ENCODE measurements at regions not wholly inside any gene's neighbourhood (a gene's known extent, or its start where the extent isn't known, plus 50 kb on each side); places are given as distances from the start of the nearest gene placed in this dataset.

DNA sequence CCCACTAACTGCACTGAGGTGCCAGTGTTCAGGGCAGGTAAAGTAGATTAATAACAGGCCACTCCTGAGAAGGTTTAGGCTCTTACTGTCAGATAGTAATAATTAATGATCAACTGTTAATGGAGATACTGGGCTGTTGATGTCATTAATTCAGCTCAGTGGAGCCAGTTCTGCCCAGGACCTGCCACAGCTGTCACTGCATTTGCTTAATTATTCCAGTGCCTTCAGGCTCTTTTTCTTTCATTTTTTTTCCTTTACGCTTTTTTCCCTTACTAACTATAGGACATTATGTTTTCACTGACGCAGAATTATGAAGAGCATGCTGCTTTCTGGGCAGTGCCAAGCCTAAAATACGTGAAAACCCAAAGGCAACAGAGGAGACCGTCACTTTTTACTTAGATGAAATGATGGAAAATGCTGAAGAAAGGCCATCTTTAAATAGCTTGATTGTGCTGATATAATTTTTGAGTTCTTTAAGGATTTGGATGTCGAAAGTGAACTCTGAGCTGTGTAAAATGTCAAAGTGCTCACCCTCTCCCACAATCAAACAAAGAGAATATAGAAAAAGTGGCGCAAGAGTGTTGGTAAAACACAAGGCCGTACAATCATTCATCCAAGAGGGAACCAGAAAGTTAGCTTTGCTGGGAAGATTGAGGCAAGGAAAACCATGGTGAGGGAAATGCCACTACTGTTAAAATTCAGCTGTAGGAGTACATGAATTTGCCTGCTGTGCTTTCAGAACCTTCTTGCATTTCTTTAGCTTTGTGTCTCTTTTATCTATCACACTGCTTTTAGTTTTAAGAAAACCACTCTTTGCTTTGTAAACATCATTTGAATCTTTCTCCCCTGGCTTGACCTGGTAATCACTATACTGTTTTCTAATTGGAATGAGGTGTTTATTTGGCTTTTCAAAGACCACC lies 192.0 kb upstream of the ZEB2 start:
- Mint-ChIP-seq H3K9me3 (peaks cover 0 to 4% (median 0%) of the 10 kb centered on the region in 6 donors), H3K27ac (no peak overlapping the region), H3K27me3 (ENCODE audit: low read depth in 3 of 3) (no peaks in the 10 kb centered on the region), H3K4me1 (peaks cover 3 to 14% of the 10 kb centered on the region in 2 donors), H3K4me3 (no peak overlapping the region), H3K36me3 (peaks cover 0 to 3% (median 3%) of the 10 kb centered on the region in 3 donors)
- no peak for DNase-seq

GRCh38 chr2:144711084-144711483 lies 191.2 kb upstream of the ZEB2 start:
- Mint-ChIP-seq H3K9me3 (no peaks in the 10 kb centered on the region), H3K4me3 (no peak overlapping the region), H3K36me3 (peaks cover 0 to 4% (median 0%) of the 10 kb centered on the region in 3 donors), H3K4me1 (peaks cover 3 to 7% of the 10 kb centered on the region in 2 donors), H3K27me3 (ENCODE audit: low read depth in 3 of 3) (no peaks in the 10 kb centered on the region), H3K27ac (no peak overlapping the region)
- DNase-seq, result no peak

DNA sequence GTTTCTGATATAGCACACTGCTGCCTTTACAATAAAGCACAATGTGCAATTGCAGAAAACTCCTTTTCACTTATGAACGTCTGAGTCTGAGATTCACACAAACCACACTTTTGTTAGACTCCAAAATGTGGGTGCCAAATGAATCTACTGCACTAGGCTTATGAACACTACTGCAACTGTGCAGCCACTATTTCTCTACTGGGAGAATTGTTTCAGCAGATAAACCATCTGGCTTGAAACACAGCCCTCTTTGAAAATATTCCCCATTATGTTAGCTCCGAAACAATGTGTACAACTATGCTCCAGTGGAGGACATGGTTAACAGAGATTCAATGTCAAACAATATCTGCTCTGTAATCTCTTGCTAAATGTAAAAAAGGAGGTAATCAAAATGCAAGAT lies 188.7 kb upstream of the ZEB2 start:
- H3K27ac Mint-ChIP-seq, result no peak overlapping the region
- DNase-seq, result no peak
- H3K9me3 Mint-ChIP-seq, result no peaks in the 10 kb centered on the region
- H3K4me3 Mint-ChIP-seq, result no peak overlapping the region
- H3K4me1 Mint-ChIP-seq, result peaks cover 3 to 6% of the 10 kb centered on the region in 2 donors
- H3K27me3 Mint-ChIP-seq (ENCODE audit: low read depth in 3 of 3), result no peaks in the 10 kb centered on the region
- H3K36me3 Mint-ChIP-seq, result peaks cover 0 to 4% (median 0%) of the 10 kb centered on the region in 3 donors

GRCh38 chr2:144707736-144708326 lies 187.9 kb upstream of the ZEB2 start:
- no peaks in the 10 kb centered on the region for H3K27me3 Mint-ChIP-seq (ENCODE audit: low read depth in 3 of 3)
- H3K4me3 Mint-ChIP-seq, result no peak overlapping the region
- peaks cover 0 to 4% (median 0%) of the 10 kb centered on the region in 3 donors for H3K36me3 Mint-ChIP-seq
- H3K27ac Mint-ChIP-seq, result no peak overlapping the region
- H3K4me1 Mint-ChIP-seq, result peaks cover 3 to 6% of the 10 kb centered on the region in 2 donors
- no peaks in the 10 kb centered on the region for H3K9me3 Mint-ChIP-seq
- no peak for DNase-seq

DNA sequence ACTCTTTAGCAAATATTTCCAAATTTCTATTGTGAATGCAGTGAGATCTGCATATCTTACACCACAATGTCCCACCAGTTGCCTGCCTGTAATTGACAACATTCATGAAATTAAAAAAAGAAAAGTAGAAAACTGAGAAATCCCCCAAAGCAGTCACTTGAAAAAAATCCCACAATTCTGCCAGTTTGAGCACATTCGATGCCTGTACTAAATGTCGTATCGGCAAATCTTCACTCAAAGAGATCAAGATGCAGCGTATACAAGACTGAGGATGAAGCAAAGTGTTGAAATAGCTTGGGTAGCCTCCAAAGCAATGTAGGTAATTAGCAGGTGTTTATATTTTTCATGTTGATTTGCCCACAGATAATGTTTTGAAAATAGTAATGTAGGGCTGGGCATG lies 186.7 kb upstream of the ZEB2 start:
- no peaks in the 10 kb centered on the region for H3K9me3 Mint-ChIP-seq
- no peak for DNase-seq
- peaks cover 0 to 4% (median 0%) of the 10 kb centered on the region in 3 donors for H3K36me3 Mint-ChIP-seq
- H3K4me1 Mint-ChIP-seq, result peaks cover 3 to 6% of the 10 kb centered on the region in 2 donors
- H3K4me3 Mint-ChIP-seq, result no peak overlapping the region
- H3K27ac Mint-ChIP-seq, result no peak overlapping the region
- H3K27me3 Mint-ChIP-seq (ENCODE audit: low read depth in 3 of 3), result no peaks in the 10 kb centered on the region

- Mint-ChIP-seq H3K9me3 (no peaks in the 10 kb centered on the region), H3K36me3 (peaks cover 0 to 4% (median 0%) of the 10 kb centered on the region in 3 donors), H3K4me1 (peaks cover 3 to 6% of the 10 kb centered on the region in 2 donors), H3K27ac (no peak overlapping the region), H3K27me3 (ENCODE audit: low read depth in 3 of 3) (no peaks in the 10 kb centered on the region), H3K4me3 (no peak overlapping the region)
- no peak for DNase-seq
Observed at GRCh38 chr2:144705328-144706245, 185.7 kb upstream of the ZEB2 start.

DNA sequence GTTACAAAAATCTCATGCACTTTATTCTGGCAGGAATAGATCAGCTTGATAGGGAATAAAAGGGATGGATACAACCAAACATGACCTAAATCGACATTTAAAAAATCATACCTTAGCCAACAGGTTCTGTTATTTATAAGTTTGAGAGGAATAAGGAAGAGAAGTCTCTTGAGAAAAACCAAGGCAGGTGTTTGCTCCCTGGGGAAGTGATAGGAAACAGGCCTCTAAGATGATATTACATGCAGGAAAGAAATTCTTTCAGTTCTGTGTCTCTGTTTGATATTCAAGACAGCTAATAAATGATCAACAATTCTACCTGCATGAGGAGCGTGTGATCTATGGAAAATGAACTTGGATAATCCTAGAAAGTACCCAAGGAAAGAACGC lies 184.8 kb upstream of the ZEB2 start:
- no peak overlapping the region for H3K27ac Mint-ChIP-seq
- H3K4me1 Mint-ChIP-seq, result peaks cover 3 to 6% of the 10 kb centered on the region in 2 donors
- H3K27me3 Mint-ChIP-seq (ENCODE audit: low read depth in 3 of 3), result no peaks in the 10 kb centered on the region
- no peak overlapping the region for H3K4me3 Mint-ChIP-seq
- H3K9me3 Mint-ChIP-seq, result no peaks in the 10 kb centered on the region
- DNase-seq, result no peak
- peaks cover 0 to 13% (median 2%) of the 10 kb centered on the region in 3 donors for H3K36me3 Mint-ChIP-seq

DNA sequence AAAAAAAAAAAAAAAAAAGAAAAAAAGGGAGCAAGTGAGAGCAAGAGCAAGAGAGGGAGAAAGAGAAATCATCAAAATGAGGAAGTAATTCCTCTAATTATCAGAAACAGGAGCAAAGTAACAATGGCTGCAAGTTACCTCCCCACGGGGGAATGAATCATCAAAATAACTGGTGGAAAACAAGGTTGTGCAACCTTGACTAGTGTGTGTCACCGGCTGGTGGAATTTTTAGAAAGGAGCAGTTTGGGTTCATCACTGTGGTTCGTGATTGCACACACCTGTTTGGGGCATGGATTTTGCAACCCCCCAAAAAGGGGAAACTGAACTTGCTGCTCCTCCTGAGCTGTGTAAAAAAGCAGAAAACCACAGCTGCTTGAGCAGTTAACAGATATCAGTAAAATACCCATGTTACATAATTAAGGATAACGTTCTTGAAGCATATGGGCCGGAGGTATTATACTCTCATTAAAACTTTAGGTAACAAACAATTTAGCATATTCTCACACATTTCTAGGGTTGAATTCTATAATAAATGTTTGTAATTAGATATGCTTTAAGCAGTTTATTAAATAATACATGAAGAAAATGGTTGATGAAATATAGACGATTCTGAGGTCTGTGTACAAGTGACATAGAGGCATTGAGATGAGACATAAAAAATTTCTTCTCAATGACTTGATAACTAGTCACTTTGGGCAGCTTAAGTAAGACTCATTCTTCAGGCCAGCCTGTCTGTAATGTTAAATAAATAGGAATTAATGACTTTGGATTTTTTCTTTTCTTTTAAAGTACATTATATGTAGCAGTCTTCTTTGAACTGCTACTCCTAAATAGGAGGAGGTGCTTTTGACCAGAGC lies 184.2 kb upstream of the ZEB2 start:
- no peak overlapping the region for H3K27ac Mint-ChIP-seq
- DNase-seq, result no peak
- H3K27me3 Mint-ChIP-seq (ENCODE audit: low read depth in 3 of 3), result no peaks in the 10 kb centered on the region
- no peak overlapping the region for H3K4me3 Mint-ChIP-seq
- peaks cover 0 to 15% (median 5%) of the 10 kb centered on the region in 3 donors for H3K36me3 Mint-ChIP-seq
- no peaks in the 10 kb centered on the region for H3K9me3 Mint-ChIP-seq
- peaks cover 3 to 6% of the 10 kb centered on the region in 2 donors for H3K4me1 Mint-ChIP-seq

DNA sequence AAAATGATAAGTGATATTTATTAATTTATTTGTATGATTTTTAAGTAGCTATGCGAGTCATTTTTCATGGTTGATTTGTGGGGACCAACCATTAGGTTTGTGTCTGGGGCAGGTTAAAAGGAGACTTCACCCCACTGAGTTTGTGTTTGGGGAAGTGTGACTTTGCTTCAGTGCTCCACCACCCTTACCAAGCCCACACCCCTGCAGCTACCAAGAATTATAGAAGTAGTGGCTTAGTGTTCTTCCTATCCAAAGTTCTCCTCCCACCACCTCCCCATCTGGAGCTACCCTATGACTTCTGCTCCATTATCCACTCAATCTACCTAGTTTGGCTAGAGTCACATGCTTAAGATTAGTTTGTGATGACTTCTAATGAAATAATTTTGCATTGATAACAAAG lies 182.1 kb upstream of the ZEB2 start:
- H3K4me1 Mint-ChIP-seq, result peaks cover 0 to under 1% of the 10 kb centered on the region in 2 donors

DNA sequence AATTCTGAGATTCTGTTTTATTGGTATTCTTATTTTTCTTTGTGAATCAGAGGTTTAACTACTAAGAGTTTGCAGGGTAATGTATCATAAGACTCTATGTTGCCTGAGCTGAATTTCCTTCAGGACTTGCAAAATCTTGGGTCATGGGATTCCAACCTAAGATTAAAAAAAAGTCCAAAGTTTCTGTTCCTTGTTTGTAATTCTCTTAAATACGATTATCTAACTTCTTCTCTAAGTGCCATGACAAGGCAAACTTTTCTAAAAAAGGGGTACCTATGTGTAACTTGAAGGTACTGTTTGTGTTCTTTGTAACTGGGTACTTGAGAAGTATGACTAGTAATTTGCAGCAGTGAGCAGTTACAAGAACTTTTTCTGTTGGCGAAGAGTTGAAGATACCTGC lies 181.3 kb upstream of the ZEB2 start:
- no peaks in the 10 kb centered on the region for H3K4me1 Mint-ChIP-seq
- H3K27ac Mint-ChIP-seq, result peak overlapping the region in 1 of 6 donors; percentile 3
- peaks cover 0 to 3% (median 0%) of the 10 kb centered on the region in 3 donors for H3K27me3 Mint-ChIP-seq (ENCODE audit: low read depth in 3 of 3)
- H3K9me3 Mint-ChIP-seq, result peaks cover 0 to 2% (median 0%) of the 10 kb centered on the region in 6 donors
- peaks cover 0 to 10% (median 5%) of the 10 kb centered on the region in 3 donors for H3K36me3 Mint-ChIP-seq
- no peak overlapping the region for H3K4me3 Mint-ChIP-seq
- no peak for DNase-seq

More for the DNA sequence above, 182.1 kb upstream of the ZEB2 start:
- Mint-ChIP-seq H3K27me3 (ENCODE audit: low read depth in 3 of 3) (peaks cover 0 to under 1% (median 0%) of the 10 kb centered on the region in 3 donors), H3K36me3 (peaks cover 0 to 15% (median 5%) of the 10 kb centered on the region in 3 donors), H3K9me3 (peaks cover 0 to 2% (median 0%) of the 10 kb centered on the region in 6 donors), H3K4me3 (no peak overlapping the region), H3K27ac (no peak overlapping the region)
- DNase-seq, result no peak

DNA sequence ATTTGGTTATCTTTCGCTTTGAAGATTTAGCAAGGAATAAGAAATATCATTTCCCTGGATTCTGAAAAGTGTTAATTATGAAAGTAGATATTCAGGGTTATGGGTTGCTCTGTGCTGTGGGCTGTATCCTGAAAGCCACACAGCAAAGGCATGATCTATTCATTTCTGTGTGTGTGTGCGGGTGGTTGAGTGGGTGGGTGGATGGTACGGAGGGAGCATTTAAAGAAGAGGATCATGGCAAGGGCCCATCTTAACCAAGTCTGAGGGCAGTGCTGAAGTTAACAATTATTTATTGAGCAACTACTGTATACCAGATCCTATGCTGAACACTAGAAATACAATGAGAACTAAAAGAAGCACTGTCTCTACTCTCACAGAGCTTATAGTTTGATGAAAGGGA lies 178.2 kb upstream of the ZEB2 start:
- peaks cover 0 to 2% (median 0%) of the 10 kb centered on the region in 6 donors for H3K9me3 Mint-ChIP-seq
- peaks cover 0 to 3% (median 0%) of the 10 kb centered on the region in 3 donors for H3K27me3 Mint-ChIP-seq (ENCODE audit: low read depth in 3 of 3)
- DNase-seq, result no peak
- no peak overlapping the region for H3K4me3 Mint-ChIP-seq
- H3K27ac Mint-ChIP-seq, result no peak overlapping the region
- peaks cover 7 to 13% of the 10 kb centered on the region in 2 donors for H3K4me1 Mint-ChIP-seq
- H3K36me3 Mint-ChIP-seq, result peaks cover 0 to 10% (median 5%) of the 10 kb centered on the region in 3 donors

GRCh38 chr2:144695657-144696056 lies 175.7 kb upstream of the ZEB2 start:
- no peak for DNase-seq
- H3K9me3 Mint-ChIP-seq, result peaks cover 0 to 2% (median 0%) of the 10 kb centered on the region in 6 donors
- H3K27me3 Mint-ChIP-seq (ENCODE audit: low read depth in 3 of 3), result peaks cover 0 to 3% (median 2%) of the 10 kb centered on the region in 3 donors
- H3K4me1 Mint-ChIP-seq, result peaks cover 18 to 29% of the 10 kb centered on the region in 2 donors
- no peak overlapping the region for H3K27ac Mint-ChIP-seq
- no peak overlapping the region for H3K4me3 Mint-ChIP-seq
- H3K36me3 Mint-ChIP-seq, result peaks cover 0 to 10% (median 5%) of the 10 kb centered on the region in 3 donors
